HepG2 (cell line): ENCODE measurements at regions not wholly inside any gene's neighbourhood (a gene's known extent, or its start where the extent isn't known, plus 50 kb on each side); places are given as distances from the start of the nearest gene placed in this dataset.

Source experiments
- ATF3 ChIP-seq: sonication (generic); formaldehyde crosslinking; IDR thresholded peaks from 2 replicates; pipeline ENCODE4 v1.4.0; 2020; ENCODE audit warnings: missing genetic modification reagents
- CBFB ChIP-seq: sonication (generic); formaldehyde crosslinking; IDR thresholded peaks from 2 replicates; pipeline ENCODE4 v1.4.0; 2020; ENCODE audit warnings: missing genetic modification reagents
- FLYWCH1 ChIP-seq: sonication (generic); formaldehyde crosslinking; IDR thresholded peaks from 2 replicates; pipeline ENCODE4 v1.8.1; 2023; ENCODE audit warnings: mild to moderate bottlenecking, missing genetic modification reagents
- FOXA1 ChIP-seq, 2 experiments: fragments of 450-650 bp in 1 of 2; sonication (generic) in 1 of 2; formaldehyde crosslinking in 1 of 2; IDR thresholded peaks; 2 replicates each; pipeline versions ENCODE4 v1.4.0 to v1.6.1; 2016 to 2020; ENCODE audit warnings: missing genetic modification reagents in 1 of 2
- FOXO1 ChIP-seq: sonication (generic); formaldehyde crosslinking; IDR thresholded peaks from 2 replicates; pipeline ENCODE4 v1.4.0; 2020; ENCODE audit warnings: missing genetic modification reagents
- HMGXB4 ChIP-seq, 2 experiments: sonication (generic) in 1 of 2; formaldehyde crosslinking in 1 of 2; IDR thresholded peaks; 2 replicates each; pipeline versions ENCODE4 v1.4.0 to v1.6.1; 2018 to 2020; ENCODE audit warnings: missing genetic modification reagents in 2 of 2, borderline replicate concordance in 1 of 2, low read depth in 1 of 2, mild to moderate bottlenecking in 1 of 2, missing biosample characterization in 1 of 2
- JUN ChIP-seq: sonication (generic); formaldehyde crosslinking; IDR thresholded peaks from 2 replicates; pipeline ENCODE4 v1.4.0; 2020; ENCODE audit warnings: mild to moderate bottlenecking, missing genetic modification reagents
- KDM2A ChIP-seq: sonication (generic); formaldehyde crosslinking; IDR thresholded peaks from 2 replicates; pipeline ENCODE4 v1.4.0; 2020; ENCODE audit warnings: low read depth, missing genetic modification reagents, borderline replicate concordance
- MAX ChIP-seq: IDR thresholded peaks from 2 replicates; pipeline ENCODE4 v1.6.1; 2012; ENCODE audit warnings: inconsistent platforms
- NCOA2 ChIP-seq: sonication (generic); formaldehyde crosslinking; IDR thresholded peaks from 2 replicates; pipeline ENCODE4 v1.8.0; 2022; ENCODE audit warnings: inconsistent platforms
- NR2F1 ChIP-seq, 2 experiments: fragments of 450-650 bp in 1 of 2; formaldehyde crosslinking in 1 of 2; IDR thresholded peaks; 2 replicates each; pipeline versions ENCODE4 v1.5.0 to v1.6.1; 2016 to 2020; ENCODE audit warnings: mild to moderate bottlenecking in 1 of 2, missing compliant biosample characterization in 1 of 2, missing genetic modification reagents in 1 of 2, moderate library complexity in 1 of 2
- POLR2A ChIP-seq, 2 experiments: IDR thresholded peaks; 2 replicates each; pipeline ENCODE4 v1.6.1; 2011; ENCODE audit warnings: low read depth in 2 of 2, low read length in 2 of 2, mild to moderate bottlenecking in 1 of 2, moderate library complexity in 1 of 2; ENCODE audit not compliant: insufficient read depth in 1 of 2
- RFX3 ChIP-seq: IDR thresholded peaks from 2 replicates; pipeline ENCODE4 v1.6.1; 2016; ENCODE audit warnings: missing biosample characterization, missing genetic modification reagents
- SOX13 ChIP-seq, 3 experiments: fragments of 450-650 bp in 1 of 3; sonication (generic) in 1 of 3; formaldehyde crosslinking in 1 of 3; IDR thresholded peaks in 2 of 3; conservative IDR thresholded peaks in 1 of 3; 2 replicates each; pipeline versions ENCODE4 v1.5.0 to v1.6.1; 2016 to 2020; ENCODE audit warnings: antibody characterized with exemption in 1 of 3, mild to moderate bottlenecking in 1 of 3, missing compliant biosample characterization in 1 of 3, missing genetic modification reagents in 1 of 3, moderate library complexity in 1 of 3
- SP5 ChIP-seq: IDR thresholded peaks from 2 replicates; pipeline ENCODE4 v1.6.1; 2016; ENCODE audit warnings: low read depth, borderline replicate concordance
- TBX2 ChIP-seq: sonication (generic); formaldehyde crosslinking; IDR thresholded peaks from 2 replicates; pipeline ENCODE4 v1.5.0; 2020; ENCODE audit warnings: missing genetic modification reagents, mild to moderate bottlenecking, borderline replicate concordance
- TFDP1 ChIP-seq: IDR thresholded peaks from 2 replicates; pipeline ENCODE4 v1.6.1; 2016; ENCODE audit warnings: missing compliant biosample characterization, missing genetic modification reagents, borderline replicate concordance
- TFE3 ChIP-seq: IDR thresholded peaks from 2 replicates; pipeline ENCODE4 v1.6.1; 2016
- ZBED4 ChIP-seq: sonication (generic); formaldehyde crosslinking; IDR thresholded peaks from 2 replicates; pipeline ENCODE4 v1.4.0; 2020; ENCODE audit warnings: missing genetic modification reagents, borderline replicate concordance

- no peak for TF ChIP-seq FLYWCH1 (CRISPR knock-in tag)
- no peak for TF ChIP-seq SOX13 (IDR thresholded peaks at IDR 0.05)
- TF ChIP-seq SOX13 (CRISPR knock-in tag; conservative IDR thresholded peaks at IDR 0.05 in 1 of 2, IDR thresholded peaks at IDR 0.05 in 1 of 2), result peak in 1 of 2 experiments; percentile 78; a peak in 2 of 4 replicates
- TF ChIP-seq FOXA1 (IDR thresholded peaks at IDR 0.05), result peak; percentile 70; the same call in 1 of the 2 replicates
- peak; percentile 90 for TF ChIP-seq FOXA1 (CRISPR knock-in tag; IDR thresholded peaks at IDR 0.05)
- TF ChIP-seq JUN (CRISPR knock-in tag), result peak; percentile 94
- peak; percentile 44 for TF ChIP-seq MAX
- TF ChIP-seq KDM2A (CRISPR knock-in tag), result peak; percentile 45; the same call in 1 of the 2 replicates
- TF ChIP-seq FOXO1 (CRISPR knock-in tag), result peak; percentile 77
- 0 out of 2 replicates have a peak, but pooled peaks have one; percentile 39 for TF ChIP-seq TFE3
- peak in 1 of 2 experiments; percentile 42; a peak in 1 of 4 replicates for TF ChIP-seq POLR2A (IDR thresholded peaks at IDR 0.05; ENCODE audit: insufficient read depth in 1 of 2, low read depth in 2 of 2, low read length in 2 of 2)
- peak; percentile 97 for TF ChIP-seq ATF3 (CRISPR knock-in tag)
- TF ChIP-seq HMGXB4 (CRISPR knock-in tag; IDR thresholded peaks at IDR 0.05; ENCODE audit: borderline replicate concordance in 1 of 2, low read depth in 1 of 2), result peak in 1 of 2 experiments; percentile 39; a peak in 3 of 4 replicates
- peak; percentile 78 for TF ChIP-seq SP5 (CRISPR knock-in tag)
- 0 out of 2 replicates have a peak, but pooled peaks have one; percentile 21 for TF ChIP-seq ZBED4 (CRISPR knock-in tag)
- TF ChIP-seq NCOA2 (CRISPR knock-in tag), result peak; percentile 68
- TF ChIP-seq NR2F1 (CRISPR knock-in tag; IDR thresholded peaks at IDR 0.05), result 0 out of 4 replicates have a peak, but pooled peaks of 1 of the 2 experiments have one; percentile 16
- peak; percentile 84; the same call in 1 of the 2 replicates for TF ChIP-seq TBX2 (CRISPR knock-in tag)
- 0 out of 2 replicates have a peak, but pooled peaks have one; percentile 26 for TF ChIP-seq TFDP1 (CRISPR knock-in tag)
- 0 out of 2 replicates have a peak, but pooled peaks have one; percentile 31 for TF ChIP-seq CBFB
- peak; percentile 74 for TF ChIP-seq RFX3 (CRISPR knock-in tag)
Measured at GRCh38 chr18:34978953-34979608, 62.1 kb upstream of the MAPRE2 start (continued).
